ENCODE measurements at regions not wholly inside any gene's neighbourhood (a gene's known extent, or its start where the extent isn't known, plus 50 kb on each side); places are given as distances from the start of the nearest gene placed in this dataset.

- Histone ChIP-seq H3K4me1 (no peaks in the 10 kb centered on the region), H3K9me3 (peaks cover 0 to 13% (median 0%) of the 10 kb centered on the region in 11 donors), H3K4me3 (no peak overlapping the region), H3K27me3 (peaks cover 0 to 41% (median 22%) of the 10 kb centered on the region in 7 donors), H3K27ac (no peak overlapping the region), H3K36me3 (no peaks in the 10 kb centered on the region)
- intact Hi-C loops (cut with DNase I), result loop anchor here in 1 of 10 donors (10.0 kb wide), 1 partner anchor 64 kb away; no protein-coding TSS in a partner anchor
- DNase-seq (no peak), ATAC-seq (no peak)
- no peak for TF ChIP-seq CTCF (IDR thresholded peaks at IDR 0.05)
- WGBS, 2 donors, result 57 to 58% methylated on average over 3 of the region's 3 CpGs
Observed at GRCh38 chr11:134678744-134679143, 266.7 kb upstream of the B3GAT1 start.

DNA sequence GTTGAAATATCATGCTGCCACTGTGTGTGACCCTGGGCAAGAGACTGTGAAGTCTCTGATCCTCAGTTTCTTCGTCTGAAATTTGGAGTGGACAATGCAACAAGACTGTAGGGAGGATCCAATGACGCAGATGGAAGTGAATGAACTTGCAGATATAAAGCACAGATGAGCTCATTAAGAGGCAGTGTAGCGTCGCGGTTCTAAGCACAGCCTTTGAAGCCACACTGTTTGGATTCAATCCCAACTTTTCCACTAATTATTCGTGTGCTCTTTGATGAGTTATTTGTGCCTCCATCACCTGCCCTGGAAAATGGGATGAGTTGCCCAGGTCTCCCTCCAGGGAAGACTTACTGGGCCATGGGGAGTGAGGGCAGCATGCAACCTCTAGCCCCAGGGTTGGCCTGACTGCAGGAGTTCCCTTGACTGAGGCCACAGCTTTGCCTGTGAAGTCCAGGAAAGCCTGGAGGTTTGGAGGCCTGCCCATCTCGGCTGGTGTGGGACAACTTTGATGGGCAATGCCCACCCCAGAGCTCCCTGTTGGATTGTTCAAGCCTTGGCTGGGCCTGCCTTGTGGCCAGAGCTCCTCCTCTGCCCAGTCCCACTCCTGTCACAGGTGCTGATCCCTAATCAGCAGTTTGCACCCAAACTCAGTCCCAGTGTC is 266.0 kb upstream of the B3GAT1 start:
- ATAC-seq (no peak), DNase-seq (no peak)
- peaks cover 0 to 33% (median 19%) of the 10 kb centered on the region in 7 donors for H3K27me3 ChIP-seq
- H3K4me1 ChIP-seq, result no peaks in the 10 kb centered on the region
- intact Hi-C loops (cut with DNase I), result loop anchor here in 1 of 10 donors (10.0 kb wide), 1 partner anchor 63 kb away; no protein-coding TSS in a partner anchor
- H3K9me3 ChIP-seq, result peaks cover 0 to 20% (median 0%) of the 10 kb centered on the region in 11 donors
- 80 to 84% methylated on average over 7 of the region's 7 CpGs for WGBS, 2 donors
- H3K27ac ChIP-seq, result no peak overlapping the region
- no peak for TF ChIP-seq CTCF (IDR thresholded peaks at IDR 0.05)
- no peaks in the 10 kb centered on the region for H3K36me3 ChIP-seq
- H3K4me3 ChIP-seq, result no peak overlapping the region

- H3K36me3 ChIP-seq, result no peaks in the 10 kb centered on the region
- 73 to 80% methylated on average over 9 of the region's 9 CpGs for WGBS, 2 donors
- peaks cover 0 to 30% (median 15%) of the 10 kb centered on the region in 7 donors for H3K27me3 ChIP-seq
- intact Hi-C loops (cut with DNase I), result loop anchor here in 1 of 10 donors (10.0 kb wide), 1 partner anchor 63 kb away; no protein-coding TSS in a partner anchor
- no peak overlapping the region for H3K4me3 ChIP-seq
- no peak overlapping the region for H3K27ac ChIP-seq
- no peaks in the 10 kb centered on the region for H3K4me1 ChIP-seq
- peaks cover 0 to 22% (median 0%) of the 10 kb centered on the region in 11 donors for H3K9me3 ChIP-seq
- ATAC-seq (no peak), DNase-seq (no peak)
- TF ChIP-seq CTCF (IDR thresholded peaks at IDR 0.05), result no peak
Observed at GRCh38 chr11:134677397-134677822, 265.4 kb upstream of the B3GAT1 start.

DNA sequence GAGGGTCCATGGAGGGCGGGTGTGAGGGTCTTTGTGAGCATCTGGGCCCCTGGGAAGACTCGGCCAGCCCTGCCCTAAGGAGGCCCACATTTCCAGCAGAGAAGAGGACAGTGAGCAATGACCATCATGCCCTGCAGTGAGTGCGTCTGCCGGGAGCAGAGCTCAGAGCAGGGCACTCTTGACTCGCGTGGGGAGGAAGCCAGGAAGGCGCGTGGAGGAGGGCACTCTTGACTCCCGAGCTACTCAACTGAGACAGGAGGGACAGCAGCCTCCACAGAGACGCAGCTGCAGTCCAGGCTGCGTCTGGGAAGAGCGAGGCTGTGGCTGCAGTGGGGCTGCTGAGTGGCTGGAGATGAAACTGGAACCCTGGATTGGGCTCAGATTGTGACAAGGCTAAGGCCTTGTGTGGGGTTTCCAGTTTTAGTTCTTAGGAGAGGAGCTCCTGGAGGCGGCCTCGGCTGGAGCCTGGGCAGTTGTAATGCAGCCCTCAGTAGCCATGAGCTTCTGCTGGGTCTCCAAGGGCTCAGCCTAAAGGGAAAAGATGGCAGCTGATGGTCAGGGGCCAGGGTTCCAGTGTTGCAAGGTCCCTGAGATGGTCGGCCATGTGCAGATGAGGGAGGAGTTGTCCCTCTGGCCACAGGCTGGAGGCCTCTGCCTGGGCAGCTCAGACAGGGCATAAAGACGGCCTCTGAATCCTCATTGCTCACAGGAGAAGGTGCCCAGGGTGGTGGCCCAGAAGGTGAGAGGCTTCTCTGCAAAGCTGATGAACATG is 264.7 kb upstream of the B3GAT1 start:
- WGBS, 2 donors, result 80 to 83% methylated on average over 16 of the region's 16 CpGs
- ATAC-seq (no peak), DNase-seq (no peak)
- intact Hi-C loops (cut with DNase I), result loop anchor here in 1 of 10 donors (10.0 kb wide), 1 partner anchor 62 kb away; no protein-coding TSS in a partner anchor
- Histone ChIP-seq H3K27me3 (peaks cover 0 to 30% (median 11%) of the 10 kb centered on the region in 7 donors), H3K4me1 (no peaks in the 10 kb centered on the region), H3K9me3 (peaks cover 0 to 22% (median 0%) of the 10 kb centered on the region in 11 donors), H3K4me3 (no peak overlapping the region), H3K27ac (no peak overlapping the region), H3K36me3 (no peaks in the 10 kb centered on the region)
- TF ChIP-seq CTCF (IDR thresholded peaks at IDR 0.05), result no peak

Measured in heart right ventricle (tissue), 16 donors.